ENCODE measurements at regions not wholly inside any gene's neighbourhood (a gene's known extent, or its start where the extent isn't known, plus 50 kb on each side); places are given as distances from the start of the nearest gene placed in this dataset.

GRCh38 chr18:44392933-44393332 lies 287.8 kb upstream of the SETBP1 start:
- H3K79me2 ChIP-seq (ENCODE audit: insufficient read depth, low read length): no peaks in the 10 kb centered on the region
- no peak for DNase-seq (ENCODE audit: low read depth, low spot score)
- H2AFZ ChIP-seq (ENCODE audit: low read depth, low read length, poor library complexity, severe bottlenecking): no peak overlapping the region
- H3K4me2 ChIP-seq (ENCODE audit: low read length): no peak overlapping the region
- H4K20me1 ChIP-seq (ENCODE audit: insufficient read depth): no peaks in the 10 kb centered on the region
- no peak overlapping the region for H3K9ac ChIP-seq (ENCODE audit: low read length)
- ChIA-PET RAD21 (ENCODE audit: low non-redundant PET in 1 of 2, low total read pairs in 2 of 2, uncharacterized antibody in 2 of 2, unreplicated experiment in 2 of 2) (no interaction called here), CTCF (no interaction called here), POLR2A (no interaction called here)
- no peak for ATAC-seq
- intact Hi-C loops (cut with micrococcal nuclease): no loop called here
- no peaks in the 10 kb centered on the region for H3K27me3 ChIP-seq (ENCODE audit: insufficient read depth, low read length)
- no peak overlapping the region for H3K4me3 ChIP-seq (replicated peaks in 1 of 2; ENCODE audit: low read depth in 1 of 2, low read length in 2 of 2)
- no peaks in the 10 kb centered on the region for H3K4me1 ChIP-seq (ENCODE audit: control insufficient read depth in 1 of 2, insufficient read depth in 2 of 2, low read length in 2 of 2)
- H3K36me3 ChIP-seq (ENCODE audit: control insufficient read depth in 1 of 2, insufficient read depth in 2 of 2, low read length in 2 of 2): no peaks in the 10 kb centered on the region
- no TSS peak for BruUV-seq (replicated peaks)
- TF ChIP-seq EZH2 (IDR thresholded peaks at IDR 0.05) (no peak), CBX3 (IDR thresholded peaks at IDR 0.05; ENCODE audit: low read depth) (no peak), EGR1 (IDR thresholded peaks at IDR 0.05; ENCODE audit: low read depth) (no peak), ZBTB33 (IDR thresholded peaks at IDR 0.05; ENCODE audit: extremely low read depth, insufficient replicate concordance, low read length) (no peak), ZNF274 (IDR thresholded peaks at IDR 0.05; ENCODE audit: low read depth, low read length) (no peak), ATF3 (IDR thresholded peaks at IDR 0.05) (no peak), FOSL1 (IDR thresholded peaks at IDR 0.05; ENCODE audit: low read depth) (no peak), RAD21 (IDR thresholded peaks at IDR 0.05; ENCODE audit: low read depth) (no peak), POLR2AphosphoS5 (IDR thresholded peaks at IDR 0.05; ENCODE audit: low read depth, low read length) (no peak), ELF1 (IDR thresholded peaks at IDR 0.05; ENCODE audit: borderline replicate concordance, low read depth) (no peak), CTCF (IDR thresholded peaks at IDR 0.05 in 2 of 3, conservative IDR thresholded peaks at IDR 0.05 in 1 of 3; ENCODE audit: borderline replicate concordance in 1 of 3, insufficient read depth in 1 of 3, low read depth in 2 of 3, low read length in 2 of 3) (no peak), REST (IDR thresholded peaks at IDR 0.05; ENCODE audit: low read depth) (no peak), MAX (IDR thresholded peaks at IDR 0.05) (no peak), SIN3A (IDR thresholded peaks at IDR 0.05; ENCODE audit: low read depth) (no peak)
- no peak overlapping the region for H3K27ac ChIP-seq (ENCODE audit: low read depth, low read length)
- H3K9me2 ChIP-seq (ENCODE audit: insufficient read depth): no peaks in the 10 kb centered on the region
- peaks cover 4 to 22% of the 10 kb centered on the region in 2 experiments; a peak in 2 of 4 replicates for H3K9me3 ChIP-seq (ENCODE audit: control insufficient read depth in 1 of 2, insufficient read depth in 1 of 2, low read depth in 1 of 2, low read length in 2 of 2)

Data from HCT116 (cell line).